ENCODE measurements at regions not wholly inside any gene's neighbourhood (a gene's known extent, or its start where the extent isn't known, plus 50 kb on each side); places are given as distances from the start of the nearest gene placed in this dataset.

DNA sequence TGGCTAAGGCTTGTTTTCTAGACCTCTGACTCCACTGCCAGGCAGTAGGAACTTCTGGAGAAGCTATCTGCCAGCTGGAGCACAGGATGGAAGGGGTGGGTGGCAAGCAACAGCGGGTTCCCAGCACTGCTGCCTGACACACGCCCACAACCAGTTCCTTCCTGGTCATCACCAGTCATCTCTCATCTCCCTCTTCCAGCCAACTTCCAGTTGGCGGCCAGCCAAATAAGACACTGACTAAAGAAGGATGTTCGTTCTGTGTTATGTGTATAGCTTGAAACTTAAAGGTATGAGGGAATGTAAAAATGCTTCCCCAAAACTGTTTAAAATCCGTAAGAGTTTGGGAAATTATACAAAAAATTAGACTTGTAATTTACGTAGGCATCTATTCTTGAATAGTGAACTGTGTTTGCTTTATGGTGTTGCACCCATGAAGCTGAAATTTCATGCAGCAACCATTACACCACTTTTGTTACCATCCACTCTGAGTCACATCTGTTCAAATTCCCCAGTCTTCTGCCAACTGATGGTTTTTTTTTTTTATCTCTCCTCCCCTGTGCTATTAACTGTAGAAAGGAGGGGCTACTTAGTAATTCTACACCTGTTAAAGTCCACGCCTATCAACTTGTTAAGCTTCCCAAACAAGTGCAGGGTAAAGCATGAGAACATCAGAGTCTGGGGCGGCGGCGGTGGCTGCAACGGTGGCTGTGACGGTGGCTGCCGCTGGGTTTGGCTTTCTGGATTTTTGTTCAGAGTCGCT lies 86.2 kb upstream of the FRY start:
- TF ChIP-seq CTCF (conservative IDR thresholded peaks at IDR 0.05; ENCODE audit: low read depth, low read length) (no peak), POLR2A (IDR thresholded peaks at IDR 0.05; ENCODE audit: low read depth, low read length) (no peak), CEBPB (IDR thresholded peaks at IDR 0.05; ENCODE audit: low read depth, low read length) (peak; percentile 70), RCOR1 (IDR thresholded peaks at IDR 0.05; ENCODE audit: insufficient replicate concordance, low read length) (no peak), CHD1 (IDR thresholded peaks at IDR 0.05; ENCODE audit: low read depth, low read length) (no peak), BHLHE40 (IDR thresholded peaks at IDR 0.05; ENCODE audit: low read depth, low read length) (no peak), NFE2L2 (IDR thresholded peaks at IDR 0.05; ENCODE audit: low read depth, low read length) (no peak), RAD21 (IDR thresholded peaks at IDR 0.05; ENCODE audit: low read length) (no peak), RFX5 (IDR thresholded peaks at IDR 0.05; ENCODE audit: low read depth, low read length) (no peak), MAFK (IDR thresholded peaks at IDR 0.05; ENCODE audit: low read depth, low read length) (no peak), ELK1 (IDR thresholded peaks at IDR 0.05; ENCODE audit: borderline replicate concordance, low read depth, low read length) (no peak), USF2 (IDR thresholded peaks at IDR 0.05; ENCODE audit: low read depth, low read length) (no peak), SMC3 (IDR thresholded peaks at IDR 0.05; ENCODE audit: low read depth, low read length) (no peak)
